Stimulated activated CD8-positive, alpha-beta memory T cell treated with anti-CD3 and anti-CD28 coated beads, Interleukin-2, amount 100 ng/mL, for 48 hours (primary cell): ENCODE measurements at regions not wholly inside any gene's neighbourhood (a gene's known extent, or its start where the extent isn't known, plus 50 kb on each side); places are given as distances from the start of the nearest gene placed in this dataset.
A peak's percentile ranks its signal among the peaks of the same experiment; 100 is the strongest.

ENCODE experiments used
- DNase-seq, 2 donors: peaks; one replicate each; pipeline ENCODE4 v3.0.0-alpha.2; 2020; ENCODE audit warnings: low read depth in 2 of 2

GRCh38 chr6:14693301-14694192 is 552.3 kb upstream of the JARID2 start:
- DNase-seq, result no peak

- no peak for DNase-seq
These were observed 551.6 kb upstream of the JARID2 start for GRCh38 chr6:14694308-14694707.

GRCh38 chr6:14695579-14695978 is 550.3 kb upstream of the JARID2 start:
- DNase-seq, result no peak

- no peak for DNase-seq
These were observed 549.5 kb upstream of the JARID2 start for GRCh38 chr6:14696367-14696766.

- DNase-seq, result no peak
These were observed 548.4 kb upstream of the JARID2 start for GRCh38 chr6:14697427-14697826.

GRCh38 chr6:14699803-14700601 is 545.9 kb upstream of the JARID2 start:
- no peak for DNase-seq

GRCh38 chr6:14701946-14702345 is 543.9 kb upstream of the JARID2 start:
- DNase-seq, result no peak

GRCh38 chr6:14702678-14703077 is 543.2 kb upstream of the JARID2 start:
- no peak for DNase-seq

- DNase-seq, result no peak
These were observed 542.3 kb upstream of the JARID2 start for GRCh38 chr6:14703586-14703985.

- DNase-seq, result no peak
These were observed 541.2 kb upstream of the JARID2 start for GRCh38 chr6:14704383-14705271.

GRCh38 chr6:14705841-14706377 is 540.0 kb upstream of the JARID2 start:
- no peak for DNase-seq

- DNase-seq, result peak; percentile 49 to 76
These were observed 539.4 kb upstream of the JARID2 start for GRCh38 chr6:14706378-14706929.

- no peak for DNase-seq
These were observed 538.6 kb upstream of the JARID2 start for GRCh38 chr6:14707276-14707675.

GRCh38 chr6:14707971-14708465 is 537.9 kb upstream of the JARID2 start:
- DNase-seq, result no peak

- DNase-seq, result no peak
These were observed 536.7 kb upstream of the JARID2 start for GRCh38 chr6:14709066-14709670.

- DNase-seq, result no peak
These were observed 536.0 kb upstream of the JARID2 start for GRCh38 chr6:14709900-14710299.

- no peak for DNase-seq
These were observed 535.4 kb upstream of the JARID2 start for GRCh38 chr6:14710421-14710820.

- no peak for DNase-seq
These were observed 534.7 kb upstream of the JARID2 start for GRCh38 chr6:14711056-14711703.

- no peak for DNase-seq
These were observed 534.0 kb upstream of the JARID2 start for GRCh38 chr6:14711704-14712379.
